ENCODE measurements at regions not wholly inside any gene's neighbourhood (a gene's known extent, or its start where the extent isn't known, plus 50 kb on each side); places are given as distances from the start of the nearest gene placed in this dataset.

GRCh38 chr7:20035279-20035875, 181.8 kb downstream of the MACC1 start:
- no peak for TF ChIP-seq CTCF (conservative IDR thresholded peaks at IDR 0.05)
- TF ChIP-seq ZFX (IDR thresholded peaks at IDR 0.05) = no peak

Measured in C4-2B (cell line).